LoVo (cell line): ENCODE measurements at regions not wholly inside any gene's neighbourhood (a gene's known extent, or its start where the extent isn't known, plus 50 kb on each side); places are given as distances from the start of the nearest gene placed in this dataset.
"Not testable (repeated sequence)": the region's sequence is repeated elsewhere in the genome, so short reads cannot be mapped to it uniquely, and the experiment has no call there.

Source experiments
- DNase-seq: peaks from one replicate; pipeline ENCODE4 v3.0.0-alpha.2; 2016; ENCODE audit warnings: low spot score

GRCh38 chr5:107068782-107069181 lies 602.0 kb downstream of the EFNA5 start:
- no peak for DNase-seq

GRCh38 chr5:107067395-107067794 lies 603.3 kb downstream of the EFNA5 start:
- DNase-seq: no peak

- DNase-seq: no peak
Measured at GRCh38 chr5:107063511-107063910, 607.2 kb downstream of the EFNA5 start.

GRCh38 chr5:107058803-107059202 lies 611.9 kb downstream of the EFNA5 start:
- DNase-seq: no peak

GRCh38 chr5:107058235-107058634 lies 612.5 kb downstream of the EFNA5 start:
- DNase-seq: no peak

GRCh38 chr5:107056278-107056677 lies 614.5 kb downstream of the EFNA5 start:
- DNase-seq: no peak

GRCh38 chr5:107047048-107047447 lies 623.7 kb downstream of the EFNA5 start:
- DNase-seq: no peak

GRCh38 chr5:107043665-107044064 lies 627.1 kb downstream of the EFNA5 start:
- no peak for DNase-seq

GRCh38 chr5:107040907-107041306 lies 629.8 kb downstream of the EFNA5 start:
- DNase-seq: no peak

GRCh38 chr5:107032629-107033028 lies 638.1 kb downstream of the EFNA5 start:
- no peak for DNase-seq

GRCh38 chr5:107028938-107029337 lies 641.8 kb downstream of the EFNA5 start:
- DNase-seq: no peak

- no peak for DNase-seq
Measured at GRCh38 chr5:107025712-107026497, 644.8 kb downstream of the EFNA5 start.

GRCh38 chr5:107023732-107024131 lies 647.0 kb downstream of the EFNA5 start:
- no peak for DNase-seq

GRCh38 chr5:107021575-107021974 lies 649.2 kb downstream of the EFNA5 start:
- no peak for DNase-seq

GRCh38 chr5:107020626-107021025 lies 650.1 kb downstream of the EFNA5 start:
- no peak for DNase-seq

GRCh38 chr5:107017616-107018015 lies 653.1 kb downstream of the EFNA5 start:
- DNase-seq: no peak

- no peak for DNase-seq
Measured at GRCh38 chr5:107012371-107012770, 658.4 kb downstream of the EFNA5 start.

- DNase-seq: no peak
Measured at GRCh38 chr5:107011605-107012004, 659.1 kb downstream of the EFNA5 start.

GRCh38 chr5:107010060-107010459 lies 660.7 kb downstream of the EFNA5 start:
- no peak for DNase-seq

- DNase-seq: no peak
Measured at GRCh38 chr5:107005653-107006052, 665.1 kb downstream of the EFNA5 start.

- DNase-seq: no peak
Measured at GRCh38 chr5:107005161-107005560, 665.6 kb downstream of the EFNA5 start.

- no peak for DNase-seq
Measured at GRCh38 chr5:107002115-107002514, 668.6 kb downstream of the EFNA5 start.

- DNase-seq: not testable (repeated sequence)
Measured at GRCh38 chr5:106999506-106999905, 671.2 kb downstream of the EFNA5 start.

- DNase-seq: no peak
Measured at GRCh38 chr5:106986006-106986405, 684.7 kb downstream of the EFNA5 start.
